ENCODE measurements at regions not wholly inside any gene's neighbourhood (a gene's known extent, or its start where the extent isn't known, plus 50 kb on each side); places are given as distances from the start of the nearest gene placed in this dataset.
"Not testable (repeated sequence)": the region's sequence is repeated elsewhere in the genome, so short reads cannot be mapped to it uniquely, and the experiment has no call there.

DNA sequence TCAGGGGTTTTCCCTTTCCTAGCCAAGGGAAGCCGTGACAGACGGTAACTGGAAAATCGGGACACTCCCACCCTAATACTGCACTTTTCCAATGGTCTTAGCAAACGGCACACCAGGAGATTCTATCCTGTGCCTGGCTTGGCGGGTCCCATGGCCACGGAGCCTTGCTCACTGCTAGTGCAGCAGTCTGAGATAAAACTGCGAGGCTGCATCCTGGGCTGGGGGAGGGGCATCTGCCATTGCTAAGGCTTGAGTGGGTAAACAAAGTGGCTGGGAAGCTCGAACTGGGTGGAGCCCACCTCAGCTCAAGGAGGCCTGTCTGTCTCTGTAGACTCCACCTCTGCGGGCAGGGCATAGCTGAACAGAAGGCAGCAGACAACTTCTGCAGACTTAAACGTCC lies 604.1 kb upstream of the IGFBP7 start:
- H3K9me3 ChIP-seq (ENCODE audit: control insufficient read depth, insufficient read depth, low read depth, low read length); intact Hi-C loops (cut with micrococcal nuclease; ENCODE audit: unreplicated experiment); H3K36me3 ChIP-seq (ENCODE audit: control insufficient read depth, insufficient read depth, low read length); DNase-seq (ENCODE audit: low read depth, low spot score); H3K4me1 ChIP-seq (ENCODE audit: control insufficient read depth, insufficient read depth, low read length); in situ Hi-C loops (cut with HindIII; ENCODE audit: low pct_unique_long_range_greater_than_20kb, low sequenced_read_pairs); CTCF ChIA-PET; ATAC-seq; H3K27ac ChIP-seq (ENCODE audit: low read length); H3K4me3 ChIP-seq (ENCODE audit: low read depth in 2 of 2, low read length in 2 of 2); H3K27me3 ChIP-seq (ENCODE audit: control insufficient read depth, insufficient read depth, low read length); POLR2A ChIA-PET; BruUV-seq (replicated peaks): not testable (repeated sequence)

- intact Hi-C loops (cut with micrococcal nuclease; ENCODE audit: unreplicated experiment) (no loop called here), in situ Hi-C loops (cut with HindIII; ENCODE audit: low pct_unique_long_range_greater_than_20kb, low sequenced_read_pairs) (no loop called here)
- Histone ChIP-seq H3K36me3 (ENCODE audit: control insufficient read depth, insufficient read depth, low read length) (no peaks in the 10 kb centered on the region), H3K4me3 (ENCODE audit: low read depth in 2 of 2, low read length in 2 of 2) (no peak overlapping the region), H3K27ac (ENCODE audit: low read length) (no peak overlapping the region), H3K27me3 (ENCODE audit: control insufficient read depth, insufficient read depth, low read length) (no peaks in the 10 kb centered on the region), H3K4me1 (ENCODE audit: control insufficient read depth, insufficient read depth, low read length) (no peaks in the 10 kb centered on the region), H3K9me3 (ENCODE audit: control insufficient read depth, insufficient read depth, low read depth, low read length) (no peaks in the 10 kb centered on the region)
- ChIA-PET CTCF (no interaction called here), POLR2A (no interaction called here)
- BruUV-seq (replicated peaks), result no TSS peak
- ATAC-seq, result no peak
- no peak for DNase-seq (ENCODE audit: low read depth, low spot score)
- TF ChIP-seq, protein P1, sequence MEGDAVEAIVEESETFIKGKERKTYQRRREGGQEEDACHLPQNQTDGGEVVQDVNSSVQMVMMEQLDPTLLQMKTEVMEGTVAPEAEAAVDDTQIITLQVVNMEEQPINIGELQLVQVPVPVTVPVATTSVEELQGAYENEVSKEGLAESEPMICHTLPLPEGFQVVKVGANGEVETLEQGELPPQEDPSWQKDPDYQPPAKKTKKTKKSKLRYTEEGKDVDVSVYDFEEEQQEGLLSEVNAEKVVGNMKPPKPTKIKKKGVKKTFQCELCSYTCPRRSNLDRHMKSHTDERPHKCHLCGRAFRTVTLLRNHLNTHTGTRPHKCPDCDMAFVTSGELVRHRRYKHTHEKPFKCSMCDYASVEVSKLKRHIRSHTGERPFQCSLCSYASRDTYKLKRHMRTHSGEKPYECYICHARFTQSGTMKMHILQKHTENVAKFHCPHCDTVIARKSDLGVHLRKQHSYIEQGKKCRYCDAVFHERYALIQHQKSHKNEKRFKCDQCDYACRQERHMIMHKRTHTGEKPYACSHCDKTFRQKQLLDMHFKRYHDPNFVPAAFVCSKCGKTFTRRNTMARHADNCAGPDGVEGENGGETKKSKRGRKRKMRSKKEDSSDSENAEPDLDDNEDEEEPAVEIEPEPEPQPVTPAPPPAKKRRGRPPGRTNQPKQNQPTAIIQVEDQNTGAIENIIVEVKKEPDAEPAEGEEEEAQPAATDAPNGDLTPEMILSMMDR (IDR thresholded peaks at IDR 0.05), result no peak
- TF ChIP-seq TCF7L2 (IDR thresholded peaks at IDR 0.05; ENCODE audit: low read depth, low read length) (no peak), SIN3A (IDR thresholded peaks at IDR 0.05; ENCODE audit: borderline replicate concordance, insufficient read depth, low read depth, low read length) (no peak), POLR2AphosphoS5 (IDR thresholded peaks at IDR 0.05; ENCODE audit: low read depth, low read length) (no peak), REST (IDR thresholded peaks at IDR 0.05; ENCODE audit: insufficient read depth in 1 of 2, low read depth in 2 of 2, low read length in 1 of 2) (no peak)
Observed at GRCh38 chr4:57710053-57710452, 599.9 kb upstream of the IGFBP7 start.

DNA sequence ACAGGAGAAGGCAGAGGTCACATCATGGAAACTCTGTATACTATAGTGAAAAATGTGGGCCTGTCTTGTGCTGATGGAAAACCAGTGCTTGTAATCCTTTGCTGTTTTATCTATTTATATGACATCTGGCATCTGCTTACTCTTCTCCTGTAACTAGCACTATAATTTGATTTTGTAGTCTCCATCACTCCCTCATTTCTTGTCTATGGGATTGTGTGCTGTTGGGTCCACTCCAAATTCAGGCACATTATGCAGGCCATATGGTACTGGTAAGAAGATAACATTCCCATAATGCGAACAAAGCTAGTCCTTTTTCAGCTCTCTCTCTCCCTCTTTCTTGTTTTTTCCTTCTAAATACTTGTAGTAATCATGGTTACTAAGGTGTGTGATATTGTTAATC lies 581.2 kb upstream of the IGFBP7 start:
- no peak for TF ChIP-seq TCF7L2 (IDR thresholded peaks at IDR 0.05; ENCODE audit: low read depth, low read length)
- TF ChIP-seq, protein P1 (IDR thresholded peaks at IDR 0.05), result no peak
- Histone ChIP-seq H3K27ac (ENCODE audit: low read length) (no peak overlapping the region), H3K4me3 (ENCODE audit: low read depth in 2 of 2, low read length in 2 of 2) (no peak overlapping the region), H3K9me3 (ENCODE audit: control insufficient read depth, insufficient read depth, low read depth, low read length) (no peaks in the 10 kb centered on the region), H3K36me3 (ENCODE audit: control insufficient read depth, insufficient read depth, low read length) (no peaks in the 10 kb centered on the region), H3K4me1 (ENCODE audit: control insufficient read depth, insufficient read depth, low read length) (no peaks in the 10 kb centered on the region), H3K27me3 (ENCODE audit: control insufficient read depth, insufficient read depth, low read length) (no peaks in the 10 kb centered on the region)
- ChIA-PET CTCF (no interaction called here), POLR2A (no interaction called here)
- DNase-seq (ENCODE audit: low read depth, low spot score) (no peak), ATAC-seq (no peak)
- BruUV-seq (replicated peaks), result no TSS peak
- in situ Hi-C loops (cut with HindIII; ENCODE audit: low pct_unique_long_range_greater_than_20kb, low sequenced_read_pairs), result no loop called here
- intact Hi-C loops (cut with micrococcal nuclease; ENCODE audit: unreplicated experiment), result no loop called here
